ENCODE measurements at regions not wholly inside any gene's neighbourhood (a gene's known extent, or its start where the extent isn't known, plus 50 kb on each side); places are given as distances from the start of the nearest gene placed in this dataset.

DNA sequence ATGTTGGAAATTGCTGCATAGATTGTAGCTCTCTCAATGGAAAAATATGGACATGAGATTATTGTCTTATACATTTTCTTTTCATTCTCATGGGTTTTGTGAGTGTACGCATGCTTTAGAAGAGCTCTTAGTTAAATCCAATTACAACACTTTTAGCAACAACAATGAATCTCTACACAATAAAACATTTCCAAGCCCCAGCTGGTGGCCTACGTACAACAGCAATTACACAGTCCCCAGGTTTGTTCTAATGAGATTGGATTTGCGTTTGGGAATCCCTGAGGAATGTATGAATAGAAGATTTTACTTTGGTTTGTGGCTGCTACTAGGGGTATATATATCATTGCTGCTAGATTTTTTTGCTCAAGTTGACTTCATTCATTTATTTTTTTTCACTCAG, 98.6 kb downstream of the FHDC1 start:
- DNase-seq (ENCODE audit: low read depth in 3 of 3, low spot score in 2 of 3): no peak

DNA sequence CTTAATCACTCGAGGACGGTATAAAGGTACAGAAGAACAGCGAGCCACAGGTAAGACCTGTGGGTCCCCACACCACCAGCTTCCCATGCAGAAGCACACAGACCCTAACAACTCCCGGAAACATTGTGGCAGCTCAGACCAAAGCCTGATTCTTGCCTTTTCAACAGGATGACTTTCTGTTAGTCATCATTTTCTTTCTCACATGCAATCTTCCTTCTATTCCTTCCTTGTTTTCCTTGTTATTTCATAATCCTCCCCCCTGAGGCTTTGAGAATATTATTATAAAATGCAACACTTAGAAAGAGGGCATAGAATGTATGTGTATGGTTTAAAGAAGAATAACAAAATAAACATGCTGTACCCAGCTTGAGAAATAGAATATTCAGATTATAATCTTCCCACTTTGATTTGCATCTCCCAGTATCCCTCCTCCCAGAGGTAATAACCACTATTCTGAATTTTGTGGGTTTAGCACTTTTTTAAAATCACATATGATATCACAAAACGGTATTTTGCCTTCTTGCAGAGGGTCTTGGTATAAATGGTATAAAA, 100.9 kb downstream of the FHDC1 start:
- DNase-seq (ENCODE audit: low read depth in 3 of 3, low spot score in 2 of 3): no peak

DNA sequence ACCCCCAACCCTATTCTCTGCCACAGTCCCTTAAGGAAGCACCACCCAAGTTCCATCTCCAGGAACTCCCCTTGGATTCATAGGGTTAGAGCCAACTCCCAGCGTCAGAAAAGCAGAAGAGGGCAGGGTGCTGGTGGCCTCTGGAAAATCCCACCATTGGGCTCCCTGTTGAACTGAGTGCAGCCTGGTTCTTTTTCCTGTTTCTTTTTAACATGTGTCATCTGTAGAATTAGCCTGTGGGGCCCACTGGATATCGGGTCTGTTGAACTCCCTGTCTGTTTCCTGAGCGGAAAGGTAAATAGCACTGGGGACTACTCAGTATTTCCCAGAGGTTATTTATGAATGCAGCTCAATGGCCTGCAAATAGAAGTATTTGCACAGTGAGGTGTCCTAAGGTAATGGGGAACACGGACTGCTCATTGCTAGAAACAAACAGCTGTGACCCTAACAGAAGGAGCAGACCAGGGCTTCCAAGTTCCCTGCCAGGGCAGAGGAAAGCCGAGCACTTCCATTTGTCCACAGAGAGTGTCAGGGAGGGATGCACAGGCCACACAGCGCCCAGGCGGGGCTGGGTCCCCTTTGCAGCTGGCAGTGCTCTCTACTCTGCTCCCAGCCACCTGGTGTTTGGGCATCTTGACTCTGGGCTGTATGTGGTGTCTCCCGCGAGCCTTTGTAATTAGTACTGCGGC, 102.6 kb downstream of the FHDC1 start:
- no peak for DNase-seq (ENCODE audit: low read depth in 3 of 3, low spot score in 2 of 3)

DNA sequence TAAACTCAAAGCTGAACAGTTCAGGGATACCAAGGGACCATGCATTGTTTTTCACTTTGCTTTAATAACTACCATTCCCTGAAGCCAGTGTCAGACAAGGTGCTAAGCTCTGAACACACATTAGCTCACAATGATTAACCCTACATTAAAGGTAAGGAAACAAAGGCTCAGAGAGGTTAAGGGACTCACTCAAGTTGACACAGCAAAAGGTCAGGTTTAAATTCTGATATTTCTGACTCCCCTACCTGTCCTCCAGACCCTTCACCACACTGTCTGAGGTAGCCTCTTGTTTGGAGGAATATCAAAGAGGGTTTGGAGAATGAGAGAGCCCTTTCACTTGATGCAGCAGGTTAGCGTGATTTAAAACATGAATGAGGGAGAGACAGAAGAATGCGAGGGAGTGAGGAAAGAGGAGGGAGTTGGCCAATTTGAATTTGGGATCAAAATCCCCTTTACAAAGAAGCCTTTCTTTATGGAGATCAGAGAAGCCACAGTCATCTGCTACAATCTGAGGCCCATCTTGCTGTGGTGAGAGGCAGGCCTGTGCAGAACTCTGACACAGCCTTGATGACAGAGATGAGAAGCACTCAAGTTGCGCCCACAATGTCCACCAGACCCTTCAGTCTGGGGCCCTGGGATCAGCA, 103.5 kb downstream of the FHDC1 start:
- DNase-seq (ENCODE audit: low read depth in 3 of 3, low spot score in 2 of 3): no peak

DNA sequence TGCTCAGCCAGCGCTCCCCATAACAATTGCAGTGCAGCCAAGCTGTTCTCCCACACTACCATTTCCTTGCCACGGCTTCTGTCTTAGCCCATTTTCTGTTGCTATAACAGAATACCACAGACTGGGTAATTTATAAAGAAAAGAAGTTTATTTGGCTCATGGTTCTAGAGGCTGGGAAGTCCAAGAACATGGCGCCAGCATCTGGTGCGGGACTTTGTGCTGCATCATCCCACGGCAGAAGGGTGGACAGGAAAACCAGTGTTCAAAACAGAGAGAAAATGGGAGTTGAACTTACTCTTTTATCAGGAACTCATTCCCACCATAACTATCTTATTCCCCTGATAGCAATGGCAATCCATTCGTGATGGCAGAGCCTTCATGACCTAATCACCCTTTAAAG, 104.6 kb downstream of the FHDC1 start:
- DNase-seq (ENCODE audit: low read depth in 3 of 3, low spot score in 2 of 3): no peak

DNA sequence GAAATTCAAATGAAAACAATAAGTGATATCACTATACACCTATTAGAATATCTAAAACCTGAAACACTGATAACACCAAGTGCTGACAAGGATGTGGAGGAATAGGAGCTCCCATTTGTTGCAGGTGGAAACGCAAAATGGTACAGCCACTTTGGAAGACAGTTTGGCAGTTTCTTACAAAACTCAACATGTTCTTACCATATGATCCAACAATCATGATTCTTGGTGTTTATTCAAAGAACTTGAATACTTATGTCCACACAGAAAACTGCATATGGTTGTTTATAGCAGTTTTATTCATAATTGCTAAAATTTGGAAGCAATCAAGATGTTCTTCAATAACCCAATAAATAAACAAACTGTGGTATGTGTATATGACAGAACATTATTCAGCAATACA, 107.9 kb downstream of the FHDC1 start:
- DNase-seq (ENCODE audit: low read depth in 3 of 3, low spot score in 2 of 3): no peak

DNA sequence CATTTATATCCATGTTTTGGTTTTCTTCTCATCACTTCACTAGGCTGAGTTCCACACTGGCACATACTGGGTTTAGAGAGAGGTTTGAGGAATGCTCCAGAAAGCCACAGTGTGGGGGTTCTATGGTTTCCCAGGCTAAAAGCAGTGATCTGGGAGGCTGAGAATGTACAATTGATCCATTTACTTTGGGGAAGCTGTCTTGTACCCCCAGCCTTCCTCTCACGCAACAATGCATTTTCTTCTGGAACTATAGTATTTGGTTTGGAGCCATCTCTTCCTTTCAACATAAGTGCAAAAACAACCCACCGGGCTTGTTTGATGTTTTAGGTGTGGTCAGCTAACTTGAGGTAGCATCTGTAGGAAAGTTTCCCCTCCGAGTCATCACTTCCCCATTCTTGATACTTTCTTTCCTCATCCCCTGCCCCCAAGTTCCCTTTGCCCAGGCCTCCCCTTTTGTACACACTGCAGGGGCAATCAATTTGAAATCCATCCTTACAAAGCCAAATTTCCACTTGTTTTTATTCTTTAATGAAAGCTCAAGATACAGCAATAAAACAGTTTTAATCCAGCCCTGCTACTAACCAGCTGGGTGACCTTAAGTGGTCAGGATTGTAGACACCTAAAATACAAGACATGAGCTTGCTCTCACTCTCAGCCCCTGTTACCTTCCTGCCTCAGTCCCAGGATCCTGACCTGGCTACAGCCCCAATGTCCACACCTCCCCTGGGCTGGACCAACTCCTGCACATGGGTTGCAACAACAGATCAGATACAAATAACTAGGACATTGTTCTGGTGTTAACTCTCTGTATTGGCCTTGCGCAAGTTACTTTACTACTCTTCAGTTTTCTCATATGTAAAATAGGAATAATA, 109.2 kb downstream of the FHDC1 start:
- DNase-seq (ENCODE audit: low read depth in 3 of 3, low spot score in 2 of 3): no peak

DNA sequence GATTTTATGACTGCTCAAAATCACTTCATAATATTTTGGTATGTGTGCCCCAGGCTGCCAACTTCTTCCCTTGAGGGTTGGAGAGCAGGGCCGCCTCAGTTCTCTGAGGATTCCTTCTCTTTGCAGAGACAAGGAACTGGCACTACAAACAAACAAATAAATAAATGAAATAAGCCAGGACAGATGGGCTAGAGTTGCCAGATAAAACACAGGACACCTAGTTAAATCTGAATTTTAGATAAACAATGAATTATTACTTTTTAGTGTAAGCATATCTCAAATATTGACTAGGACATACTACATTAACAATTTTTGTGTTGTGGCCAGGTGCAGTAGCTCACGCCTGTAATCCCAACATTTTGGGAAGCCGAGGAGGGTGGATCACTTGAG, 122.5 kb downstream of the FHDC1 start:
- no peak for DNase-seq (ENCODE audit: low read depth in 3 of 3, low spot score in 2 of 3)

DNA sequence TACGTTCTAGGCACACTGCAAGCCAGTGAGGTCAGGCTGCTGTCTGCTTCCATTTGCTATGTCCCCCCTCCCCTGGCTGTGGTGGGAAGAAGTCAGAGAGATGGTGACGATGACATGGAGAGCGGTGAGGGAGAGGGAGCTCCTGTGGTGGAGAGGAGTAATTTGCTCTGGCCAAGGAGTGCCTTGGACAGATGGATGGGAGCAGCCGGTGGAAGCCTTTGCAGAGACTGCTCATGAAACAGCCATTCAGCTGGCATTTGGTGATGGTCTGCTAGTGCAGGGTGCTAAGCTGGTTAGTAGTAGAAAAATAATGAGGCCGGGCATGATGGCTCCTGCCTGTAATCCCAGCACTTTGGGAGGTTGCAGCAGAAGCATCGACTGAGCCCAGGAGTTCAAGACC, 124.1 kb downstream of the FHDC1 start:
- DNase-seq (ENCODE audit: low read depth in 3 of 3, low spot score in 2 of 3): no peak

DNA sequence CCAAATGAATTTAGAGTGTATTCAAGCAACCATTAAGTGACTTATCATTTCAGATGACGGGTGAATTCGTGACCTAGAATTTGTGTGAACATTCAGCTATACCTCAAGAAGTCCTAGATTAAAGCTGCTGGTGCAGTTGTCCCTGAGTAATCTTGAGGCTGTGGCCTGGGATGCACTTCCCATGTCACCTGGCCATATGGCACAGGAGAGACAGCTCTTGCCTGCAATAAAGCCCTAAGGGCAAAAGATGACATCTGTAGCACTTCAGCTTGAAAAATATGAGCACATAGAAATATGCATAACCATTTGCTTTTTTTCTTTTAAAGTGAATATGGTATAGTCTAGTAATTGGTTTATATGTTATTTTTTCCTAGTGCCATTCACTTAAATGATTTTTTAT, 125.8 kb downstream of the FHDC1 start:
- DNase-seq (ENCODE audit: low read depth in 3 of 3, low spot score in 2 of 3): no peak

DNA sequence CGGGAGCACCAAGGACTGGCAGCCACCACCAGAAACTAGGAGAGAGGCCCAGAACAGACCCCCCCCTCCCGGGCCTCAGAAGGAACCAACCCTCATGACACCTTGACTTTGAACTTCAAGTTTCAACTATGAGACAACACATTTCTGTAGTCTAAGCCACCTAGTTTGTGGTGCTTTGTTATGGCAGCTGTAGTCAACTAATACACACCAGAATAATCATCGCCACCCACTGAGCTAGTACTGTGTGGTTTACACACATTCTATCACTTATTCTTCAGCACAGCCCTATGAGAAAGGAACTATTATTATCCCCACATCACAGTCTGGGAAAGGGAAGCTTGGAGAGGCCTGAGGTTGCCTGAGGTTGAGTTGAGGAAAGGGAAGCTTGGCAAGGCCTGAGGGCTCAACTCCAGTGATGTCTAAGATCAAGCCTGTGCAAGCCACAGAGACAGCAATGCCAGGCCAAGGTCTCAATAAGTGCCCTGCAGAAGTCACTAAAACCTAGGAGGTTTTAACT, 126.6 kb downstream of the FHDC1 start:
- DNase-seq (ENCODE audit: low read depth in 3 of 3, low spot score in 2 of 3): no peak

DNA sequence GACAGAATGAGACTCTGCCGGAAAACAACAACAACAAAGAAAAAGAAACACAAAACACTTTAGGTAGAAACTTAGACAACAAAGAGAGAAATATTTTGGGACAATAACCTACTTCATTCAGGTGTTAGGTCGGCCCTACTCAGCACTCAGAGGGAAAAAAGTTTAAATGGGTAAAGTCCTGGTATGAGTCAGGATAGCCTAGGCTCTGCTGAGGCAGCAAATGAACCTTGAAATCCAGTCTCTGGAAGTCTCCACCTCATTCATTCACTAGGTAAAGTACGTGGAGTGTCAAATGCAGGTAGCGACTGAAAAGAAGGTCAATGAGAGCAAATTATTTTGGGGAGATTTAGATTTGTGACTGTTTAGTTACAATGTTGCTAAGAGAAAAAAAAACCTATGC, 127.4 kb downstream of the FHDC1 start:
- DNase-seq (ENCODE audit: low read depth in 3 of 3, low spot score in 2 of 3): no peak

DNA sequence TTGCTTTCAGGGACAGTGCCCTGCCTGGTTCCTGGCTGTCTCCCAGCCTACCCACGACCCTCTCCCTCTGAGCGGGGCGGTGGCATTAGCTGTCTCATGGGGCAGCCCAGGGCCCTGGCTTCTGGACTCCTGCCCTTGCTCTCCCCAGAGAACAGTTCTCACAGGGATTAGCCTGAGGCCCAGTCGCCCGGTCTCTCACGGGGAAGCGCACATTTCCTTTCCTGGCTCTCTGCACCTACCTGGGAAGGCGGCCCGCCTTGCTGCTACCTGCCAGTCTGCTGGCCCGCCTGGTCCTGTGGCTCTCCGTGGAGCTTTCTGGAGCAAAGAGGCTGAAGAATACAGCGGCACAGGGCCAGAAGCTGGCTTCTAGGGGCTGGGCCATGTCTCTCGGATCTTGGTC, 128.4 kb downstream of the FHDC1 start:
- no peak for DNase-seq (ENCODE audit: low read depth in 3 of 3, low spot score in 2 of 3)

DNA sequence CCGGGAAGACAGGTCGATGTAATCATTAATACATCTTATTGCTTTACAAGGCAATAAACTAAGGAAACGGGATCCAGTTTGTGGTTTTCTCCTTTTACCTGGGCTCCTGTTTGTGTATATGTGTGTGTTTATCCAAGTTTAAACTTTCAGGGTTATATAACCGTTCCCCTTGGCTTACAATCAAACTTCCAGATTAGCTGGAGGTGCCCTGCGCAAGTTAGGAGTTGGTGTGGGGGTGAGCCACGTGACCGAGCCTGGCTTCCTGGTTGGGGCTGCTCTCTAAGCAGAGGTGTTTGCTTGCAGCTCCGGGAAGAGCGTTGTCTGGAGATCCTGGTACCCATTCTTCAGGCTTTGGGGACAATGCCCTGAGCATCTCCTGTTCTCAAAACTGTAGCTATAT, 129.2 kb downstream of the FHDC1 start:
- no peak for DNase-seq (ENCODE audit: low read depth in 3 of 3, low spot score in 2 of 3)

DNA sequence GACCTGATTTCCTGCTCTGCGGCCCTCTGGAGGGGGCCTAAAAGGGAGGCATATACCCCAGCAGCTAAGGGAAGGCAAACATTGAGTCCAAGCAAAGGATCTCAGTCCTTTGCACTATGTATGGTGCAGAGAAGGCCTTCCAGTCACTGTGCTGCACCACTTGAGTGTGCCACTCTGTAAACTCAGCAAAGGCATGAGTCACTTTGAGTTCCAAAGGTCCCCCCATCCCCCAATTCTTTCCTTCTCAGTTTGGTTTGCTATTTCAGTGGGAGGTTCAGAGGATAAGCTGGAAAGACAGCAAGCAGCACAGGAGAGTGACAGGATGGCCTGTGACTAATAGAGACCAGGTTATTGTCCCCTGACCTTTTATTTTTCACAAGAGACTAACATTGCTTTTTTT, 131.3 kb downstream of the FHDC1 start:
- no peak for DNase-seq (ENCODE audit: low read depth in 3 of 3, low spot score in 2 of 3)

DNA sequence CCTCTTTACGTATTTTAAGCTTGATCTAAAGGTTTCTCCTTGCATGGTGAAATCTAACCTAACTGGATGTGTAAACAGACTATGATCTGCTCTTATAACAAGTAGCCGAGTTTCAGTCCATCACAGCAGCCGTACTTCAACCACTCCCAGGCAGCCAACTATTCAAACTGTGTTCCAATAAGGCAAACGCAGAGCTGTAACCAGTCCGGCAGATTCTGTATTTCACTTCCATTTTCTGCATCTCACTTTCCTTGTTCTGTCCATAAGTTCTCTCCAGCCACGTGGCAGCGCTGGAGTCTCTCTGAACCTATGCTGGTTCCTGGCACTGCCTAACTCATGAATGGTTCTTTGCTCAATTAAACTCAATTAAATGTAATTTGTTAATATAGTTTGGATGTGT, 132.6 kb downstream of the FHDC1 start:
- no peak for DNase-seq (ENCODE audit: low read depth in 3 of 3, low spot score in 2 of 3)

DNA sequence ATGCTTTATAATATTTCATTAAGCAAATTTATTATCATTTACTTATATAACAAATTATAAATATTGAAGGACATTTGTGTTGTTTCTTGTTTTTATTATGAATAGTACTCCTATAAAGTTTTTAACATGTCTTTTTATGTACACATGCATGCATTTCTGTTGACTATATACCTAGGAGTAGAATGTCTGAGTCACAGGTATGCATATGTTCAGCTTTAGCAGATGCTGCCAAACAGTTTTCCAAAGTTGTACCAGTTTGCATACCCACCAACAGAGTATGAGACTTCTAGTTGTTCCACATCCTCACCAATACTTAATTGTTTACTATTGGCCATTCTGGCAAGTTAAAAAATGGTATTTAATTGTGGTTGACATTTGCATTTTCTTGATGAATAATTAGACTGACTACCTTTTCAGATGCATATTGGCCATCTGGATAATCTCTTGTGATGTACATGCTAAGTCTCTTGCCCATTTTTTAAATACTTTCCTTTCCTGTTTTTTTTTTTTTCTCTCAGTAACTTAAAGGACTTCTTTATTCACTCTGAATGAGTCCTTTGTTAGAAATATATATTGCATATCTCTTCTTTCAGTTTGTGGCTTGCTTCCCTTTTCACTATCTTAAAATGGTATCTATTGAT, 132.2 kb upstream of the TRIM2 start:
- DNase-seq (ENCODE audit: low read depth in 3 of 3, low spot score in 2 of 3): no peak

DNA sequence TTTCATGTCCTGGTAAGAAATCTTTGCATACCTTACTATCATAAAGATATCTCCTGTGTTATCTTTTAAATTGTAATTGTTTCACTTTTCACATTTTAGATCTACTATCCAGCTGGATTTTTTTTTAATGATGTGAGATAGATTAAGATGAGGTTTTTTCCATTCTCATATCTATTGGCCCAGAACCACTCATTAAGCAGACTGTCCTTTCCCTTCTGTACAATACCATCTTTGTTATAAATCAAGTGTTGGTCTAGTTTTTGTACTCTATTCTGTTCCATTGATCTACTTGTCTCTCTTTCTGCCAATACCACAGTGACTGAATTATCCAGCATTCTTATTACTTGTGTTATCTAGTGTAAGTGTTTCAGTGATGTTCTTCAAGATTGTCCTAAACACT, 131.6 kb upstream of the TRIM2 start:
- DNase-seq (ENCODE audit: low read depth in 3 of 3, low spot score in 2 of 3): no peak

DNA sequence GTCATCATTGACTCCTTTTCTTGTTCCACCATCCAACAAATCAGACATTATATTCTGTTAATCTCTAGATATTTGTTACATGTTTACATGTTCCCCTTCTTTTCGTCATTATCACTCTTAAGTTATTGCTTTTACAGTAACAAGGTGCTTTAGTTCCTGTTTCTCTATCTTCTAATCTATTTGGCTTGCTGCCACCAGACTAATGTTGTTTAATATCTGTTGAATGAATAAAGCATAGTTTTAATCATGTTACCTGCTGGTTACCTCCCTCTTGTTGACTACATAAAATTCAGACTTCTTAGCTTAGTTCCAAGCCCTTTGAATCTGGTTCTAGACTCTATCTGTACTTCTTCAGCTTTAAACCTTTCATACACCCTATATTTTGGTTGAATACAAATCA, 129.8 kb upstream of the TRIM2 start:
- DNase-seq (ENCODE audit: low read depth in 3 of 3, low spot score in 2 of 3): no peak

DNA sequence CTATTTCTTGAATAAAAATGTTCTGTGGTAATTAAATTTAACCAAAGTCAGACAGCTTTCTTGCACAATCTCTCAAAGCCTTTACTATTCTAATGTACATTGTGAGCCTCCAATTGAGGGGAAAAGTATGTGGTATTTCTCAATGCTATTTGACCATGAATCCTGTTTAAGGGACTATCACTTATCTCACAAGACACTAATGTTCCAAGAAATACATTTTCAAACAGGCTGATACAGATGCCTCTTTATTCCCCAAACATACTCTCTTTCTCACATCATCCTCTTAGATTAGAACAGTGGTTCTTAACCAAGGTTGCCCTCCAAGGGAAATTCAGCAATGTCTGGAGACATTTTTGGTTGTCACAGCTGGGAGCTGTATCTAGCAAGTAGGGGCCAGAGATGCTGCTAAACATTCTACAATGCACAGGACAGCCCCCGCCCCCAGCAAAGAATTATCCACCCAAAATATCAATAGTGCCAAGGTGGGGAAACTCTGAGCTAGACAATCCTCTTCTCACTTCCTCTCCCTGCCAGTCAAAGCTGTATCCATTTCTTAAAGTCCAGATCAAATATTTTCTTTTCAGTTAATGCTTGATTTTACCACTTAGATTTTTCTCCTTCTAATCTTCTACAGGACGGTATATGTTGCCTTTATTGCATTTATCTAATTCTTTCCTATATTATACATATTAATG, 129.2 kb upstream of the TRIM2 start:
- no peak for DNase-seq (ENCODE audit: low read depth in 3 of 3, low spot score in 2 of 3)

Data from right renal cortex interstitium (tissue), 3 donors.